Stomach (tissue), 8 donors: ENCODE measurements at regions not wholly inside any gene's neighbourhood (a gene's known extent, or its start where the extent isn't known, plus 50 kb on each side); places are given as distances from the start of the nearest gene placed in this dataset.

Experiments used
- DNase-seq, 2 donors: peaks; one replicate each; pipeline versions ENCODE4 v3.0.0 to v3.0.0-alpha.2; 2013 to 2019
- H3K27ac ChIP-seq, 5 donors: fragments of 200-600 bp in 4 of 5; sonication (generic) in 4 of 5; one replicate each; pipeline ENCODE4 v1.5.1; 2013 to 2019; ENCODE audit warnings: mild to moderate bottlenecking in 1 of 5, moderate library complexity in 1 of 5
- H3K27me3 ChIP-seq, 3 donors: fragments of 200-600 bp; sonication (generic); one replicate each; pipeline ENCODE4 v1.5.1; 2017 to 2019; ENCODE audit warnings: mixed run types in 1 of 3
- H3K36me3 ChIP-seq, 4 donors: fragments of 200-600 bp; sonication (generic); 1 replicate in 3 of 4; 2 replicates in 1 of 4; pipeline ENCODE4 v1.5.1; 2016 to 2019
- H3K4me1 ChIP-seq, 4 donors: fragments of 200-600 bp; sonication (generic); one replicate each; pipeline ENCODE4 v1.5.1; 2016 to 2019
- H3K4me3 ChIP-seq, 4 donors: fragments of 200-600 bp; sonication (generic) in 3 of 4; one replicate each; pipeline ENCODE4 v1.5.1; 2016 to 2019; ENCODE audit warnings: mild to moderate bottlenecking in 1 of 4
- H3K9me3 ChIP-seq, 4 donors: fragments of 200-600 bp; sonication (generic); one replicate each; pipeline ENCODE4 v1.5.1; 2016 to 2019
- EP300 ChIP-seq: sonication (generic); formaldehyde crosslinking; IDR thresholded peaks from one replicate; pipeline ENCODE4 v1.6.1; 2017; ENCODE audit warnings: antibody characterized with exemption
- POLR2A ChIP-seq, 4 donors: fragments of 450-650 bp; IDR thresholded peaks; one replicate each; pipeline ENCODE4 v1.6.1; 2016; ENCODE audit warnings: antibody characterized with exemption in 4 of 4, control low read depth in 2 of 4, mild to moderate bottlenecking in 1 of 4, moderate library complexity in 1 of 4
- POLR2AphosphoS5 ChIP-seq, 3 donors: sonication (generic); formaldehyde crosslinking; IDR thresholded peaks; one replicate each; pipeline ENCODE4 v1.6.1; 2016; ENCODE audit warnings: antibody characterized with exemption in 3 of 3
- WGBS, 5 donors: extraction: QIAGEN DNeasy Blood & Tissue Kit in 3 of 5; methylation state at CpG; one replicate each; pipeline versions ENCODE4 v1.1.5 to v1.1.7; 2013 to 2018; 5-methylcytosine and 5-hydroxymethylcytosine counted together
- intact Hi-C: fragments of 100-400 bp; cut with DNase I; formaldehyde crosslinking; loops from one replicate; pipeline ENCODE4 v1.15.1; 2023; ENCODE audit warnings: low total_unique reads
- TF ChIP-seq, protein P1 (sequence below), 7 experiments: fragments of 450-650 bp in 4 of 7; fragments of 200-600 bp in 3 of 7; sonication (generic) in 3 of 7; IDR thresholded peaks; one replicate each; pipeline ENCODE4 v1.5.1; 2016 to 2019; ENCODE audit warnings: antibody characterized with exemption in 7 of 7, control low read depth in 2 of 7, mild to moderate bottlenecking in 1 of 7
- donor health status: healthy with polysubstance abuse.
- donor health status: Bipolar disorder and iron deficiency.
- donor health status: healthy.

DNA sequence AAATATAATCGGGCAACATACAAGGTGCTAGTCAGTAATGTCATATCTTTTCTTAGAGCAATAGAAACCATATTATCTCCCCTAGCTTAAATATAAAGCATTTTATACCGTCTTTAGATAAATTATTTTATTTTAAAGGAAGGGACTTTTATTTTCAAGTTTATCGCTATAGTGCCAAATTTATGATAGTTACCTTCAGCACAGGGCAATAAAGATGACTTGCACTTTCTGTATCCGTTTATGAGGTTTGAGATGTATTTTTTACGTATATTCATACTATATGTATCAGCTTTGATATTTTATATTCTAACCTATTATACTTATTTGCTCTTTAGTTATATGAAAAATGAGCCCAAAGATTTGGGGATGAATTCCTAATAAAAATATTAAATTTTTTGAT lies 61.6 kb upstream of the CARD18 start:
- intact Hi-C loops, result no loop called here
- Histone ChIP-seq H3K36me3 (no peaks in the 10 kb centered on the region), H3K9me3 (no peaks in the 10 kb centered on the region), H3K27me3 (no peaks in the 10 kb centered on the region), H3K4me1 (peaks cover 0 to 20% (median 8%) of the 10 kb centered on the region in 4 donors), H3K4me3 (no peak overlapping the region), H3K27ac (no peak overlapping the region)
- 46 to 58% (median 50%) methylated on average over 5 of the region's 5 CpGs for WGBS, 5 donors
- no peak for DNase-seq
- TF ChIP-seq POLR2A (IDR thresholded peaks at IDR 0.05), result no peak
- TF ChIP-seq EP300, result no peak
- TF ChIP-seq POLR2AphosphoS5 (IDR thresholded peaks at IDR 0.05), result no peak
- TF ChIP-seq, protein P1, sequence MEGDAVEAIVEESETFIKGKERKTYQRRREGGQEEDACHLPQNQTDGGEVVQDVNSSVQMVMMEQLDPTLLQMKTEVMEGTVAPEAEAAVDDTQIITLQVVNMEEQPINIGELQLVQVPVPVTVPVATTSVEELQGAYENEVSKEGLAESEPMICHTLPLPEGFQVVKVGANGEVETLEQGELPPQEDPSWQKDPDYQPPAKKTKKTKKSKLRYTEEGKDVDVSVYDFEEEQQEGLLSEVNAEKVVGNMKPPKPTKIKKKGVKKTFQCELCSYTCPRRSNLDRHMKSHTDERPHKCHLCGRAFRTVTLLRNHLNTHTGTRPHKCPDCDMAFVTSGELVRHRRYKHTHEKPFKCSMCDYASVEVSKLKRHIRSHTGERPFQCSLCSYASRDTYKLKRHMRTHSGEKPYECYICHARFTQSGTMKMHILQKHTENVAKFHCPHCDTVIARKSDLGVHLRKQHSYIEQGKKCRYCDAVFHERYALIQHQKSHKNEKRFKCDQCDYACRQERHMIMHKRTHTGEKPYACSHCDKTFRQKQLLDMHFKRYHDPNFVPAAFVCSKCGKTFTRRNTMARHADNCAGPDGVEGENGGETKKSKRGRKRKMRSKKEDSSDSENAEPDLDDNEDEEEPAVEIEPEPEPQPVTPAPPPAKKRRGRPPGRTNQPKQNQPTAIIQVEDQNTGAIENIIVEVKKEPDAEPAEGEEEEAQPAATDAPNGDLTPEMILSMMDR (IDR thresholded peaks at IDR 0.05), result no peak

DNA sequence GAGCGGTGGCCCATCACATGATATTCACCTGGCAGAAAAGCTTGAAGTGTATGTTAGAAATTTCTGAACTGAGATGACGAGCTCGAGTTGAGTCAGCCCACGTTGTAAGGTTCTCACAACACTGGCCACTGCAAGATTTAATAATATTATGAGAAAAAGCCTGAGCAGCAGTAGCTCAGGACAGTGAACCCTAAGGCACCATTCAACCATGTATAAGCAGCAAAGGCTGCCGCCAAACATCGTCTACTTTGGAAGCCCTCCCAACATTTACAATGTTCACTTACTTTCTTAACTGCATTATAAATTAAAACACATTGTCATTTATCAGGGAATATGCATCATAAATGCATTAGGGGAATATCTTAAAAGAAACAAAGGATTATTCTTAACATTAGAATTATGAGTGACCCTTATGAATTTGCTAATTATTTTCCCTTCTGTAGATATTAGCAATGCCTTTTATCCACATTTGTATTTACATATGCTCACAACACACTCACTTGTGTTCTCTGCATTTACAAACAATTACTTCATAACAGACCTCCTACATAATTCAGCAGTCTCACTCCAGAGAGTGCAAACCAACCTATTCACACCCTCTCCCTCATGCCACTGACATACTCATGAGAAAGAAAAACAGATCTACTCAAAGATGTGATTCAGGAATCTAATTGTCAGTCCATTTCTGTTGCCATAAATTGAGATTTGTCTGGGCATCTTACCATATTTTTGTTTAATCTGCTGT lies 57.7 kb upstream of the CARD18 start:
- Histone ChIP-seq H3K27ac (no peak overlapping the region), H3K4me3 (no peak overlapping the region), H3K4me1 (peaks cover 0 to 4% (median 2%) of the 10 kb centered on the region in 4 donors), H3K36me3 (no peaks in the 10 kb centered on the region), H3K9me3 (no peaks in the 10 kb centered on the region), H3K27me3 (no peaks in the 10 kb centered on the region)
- intact Hi-C loops, result no loop called here
- WGBS, 5 donors, result 72 to 83% (median 77%) methylated on average over 6 of the region's 6 CpGs
- DNase-seq, result no peak
- TF ChIP-seq POLR2AphosphoS5 (IDR thresholded peaks at IDR 0.05) (no peak), POLR2A (IDR thresholded peaks at IDR 0.05) (no peak), EP300 (no peak)
- TF ChIP-seq, protein P1 (IDR thresholded peaks at IDR 0.05), result no peak

GRCh38 chr11:105193260-105193659 lies 53.7 kb upstream of the CARD18 start:
- no peak overlapping the region for H3K27ac ChIP-seq
- H3K36me3 ChIP-seq, result no peaks in the 10 kb centered on the region
- H3K9me3 ChIP-seq, result no peaks in the 10 kb centered on the region
- H3K4me3 ChIP-seq, result no peak overlapping the region
- no peak for TF ChIP-seq POLR2A (IDR thresholded peaks at IDR 0.05)
- TF ChIP-seq, protein P1 (IDR thresholded peaks at IDR 0.05), result no peak
- TF ChIP-seq POLR2AphosphoS5 (IDR thresholded peaks at IDR 0.05), result no peak
- TF ChIP-seq EP300, result no peak
- no peaks in the 10 kb centered on the region for H3K27me3 ChIP-seq
- H3K4me1 ChIP-seq, result no peaks in the 10 kb centered on the region
- DNase-seq, result no peak
- 69 to 96% (median 91%) methylated on average over 2 of the region's 2 CpGs for WGBS, 5 donors
- intact Hi-C loops, result no loop called here

- DNase-seq, result no peak
- Histone ChIP-seq H3K4me1 (no peaks in the 10 kb centered on the region), H3K4me3 (no peak overlapping the region), H3K27me3 (no peaks in the 10 kb centered on the region), H3K9me3 (no peaks in the 10 kb centered on the region), H3K36me3 (no peaks in the 10 kb centered on the region), H3K27ac (no peak overlapping the region)
- intact Hi-C loops, result no loop called here
- TF ChIP-seq, protein P1 (IDR thresholded peaks at IDR 0.05), result no peak
- TF ChIP-seq POLR2AphosphoS5 (IDR thresholded peaks at IDR 0.05), result no peak
- no peak for TF ChIP-seq POLR2A (IDR thresholded peaks at IDR 0.05)
- no peak for TF ChIP-seq EP300
These were observed 52.5 kb upstream of the CARD18 start for GRCh38 chr11:105192115-105192514.
